NCI-H128 (cell line): ENCODE measurements at regions not wholly inside any gene's neighbourhood (a gene's known extent, or its start where the extent isn't known, plus 50 kb on each side); places are given as distances from the start of the nearest gene placed in this dataset.
A peak's percentile ranks its signal among the peaks of the same experiment; 100 is the strongest.

Source experiments
- DNase-seq: peaks from one replicate; lab custom pipeline; 2025; ENCODE audit not compliant: unreplicated experiment; lab: John Stamatoyannopoulos, UW

DNA sequence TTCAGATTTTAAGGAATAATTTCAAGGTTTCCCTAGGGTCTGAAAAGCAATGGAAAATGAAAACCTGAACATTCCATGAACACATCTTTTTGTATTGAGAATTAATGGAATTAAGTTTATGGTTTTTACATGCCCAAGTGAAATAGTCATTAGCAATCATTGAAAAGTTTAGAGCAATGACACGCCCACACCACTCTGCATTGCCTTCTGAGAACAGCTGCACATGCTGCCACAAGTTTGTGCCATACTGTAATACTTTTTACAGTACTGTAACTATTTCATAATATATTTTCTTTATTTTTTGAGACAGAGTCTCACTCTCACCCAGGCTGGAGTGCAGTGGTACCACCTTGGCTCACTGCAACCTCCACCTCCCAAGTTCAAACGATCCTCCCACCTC, 345.2 kb upstream of the PMFBP1 start:
- DNase-seq = no peak

DNA sequence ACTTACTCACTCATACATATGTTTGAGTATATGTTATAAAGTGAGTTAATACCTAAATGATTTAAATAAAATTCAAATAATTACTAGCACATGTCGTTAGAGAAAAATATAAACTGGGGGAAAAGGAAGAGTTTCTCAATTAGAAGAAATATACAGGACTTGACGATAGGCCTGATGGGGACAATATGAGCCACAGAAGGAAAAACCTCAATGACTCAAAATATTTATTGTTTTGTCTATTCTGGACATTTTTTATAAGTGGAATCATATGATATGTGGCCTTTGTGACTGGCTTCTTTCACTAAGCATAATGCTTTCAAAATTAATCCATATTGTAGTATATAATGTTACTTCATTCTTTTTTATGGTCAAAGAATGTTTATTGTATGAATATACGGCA, 339.2 kb upstream of the PMFBP1 start:
- no peak for DNase-seq

DNA sequence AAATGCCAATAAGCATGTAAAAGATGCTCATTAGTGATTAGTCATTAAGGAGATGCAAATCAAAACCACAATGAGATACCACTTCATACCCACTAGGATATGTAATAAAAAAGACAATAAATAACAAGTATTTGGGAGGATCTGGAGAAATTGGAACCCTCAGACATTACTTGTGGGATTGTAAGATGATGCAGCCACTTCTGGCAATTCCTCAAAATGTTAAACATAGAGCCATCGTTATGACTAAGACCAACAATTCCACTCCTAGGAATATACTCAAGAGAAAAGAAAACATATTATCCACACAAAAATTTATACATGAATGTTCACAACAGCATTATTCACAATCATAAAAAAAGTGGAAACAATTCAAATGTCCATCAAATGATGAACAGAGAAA, 336.2 kb upstream of the PMFBP1 start:
- DNase-seq = no peak

DNA sequence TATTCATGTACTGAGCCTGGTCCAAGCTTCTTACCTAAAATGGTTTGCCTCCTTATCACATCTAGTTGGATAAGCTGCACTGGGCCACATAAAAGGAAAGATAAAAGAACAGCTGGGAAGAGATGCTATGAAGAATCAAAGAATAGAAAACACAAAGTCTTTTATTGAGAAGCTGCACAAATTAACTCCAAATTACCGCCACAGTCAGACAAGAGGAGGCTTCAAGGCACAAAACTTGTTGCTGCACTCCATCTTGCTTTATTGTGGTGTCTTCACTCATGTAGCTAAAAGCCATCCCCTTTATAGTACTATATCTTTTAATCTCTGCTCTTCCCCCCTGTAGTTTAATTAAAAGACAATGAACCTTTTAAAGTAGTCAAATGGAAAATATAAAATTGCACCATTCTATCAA, 330.6 kb upstream of the PMFBP1 start:
- DNase-seq = no peak

DNA sequence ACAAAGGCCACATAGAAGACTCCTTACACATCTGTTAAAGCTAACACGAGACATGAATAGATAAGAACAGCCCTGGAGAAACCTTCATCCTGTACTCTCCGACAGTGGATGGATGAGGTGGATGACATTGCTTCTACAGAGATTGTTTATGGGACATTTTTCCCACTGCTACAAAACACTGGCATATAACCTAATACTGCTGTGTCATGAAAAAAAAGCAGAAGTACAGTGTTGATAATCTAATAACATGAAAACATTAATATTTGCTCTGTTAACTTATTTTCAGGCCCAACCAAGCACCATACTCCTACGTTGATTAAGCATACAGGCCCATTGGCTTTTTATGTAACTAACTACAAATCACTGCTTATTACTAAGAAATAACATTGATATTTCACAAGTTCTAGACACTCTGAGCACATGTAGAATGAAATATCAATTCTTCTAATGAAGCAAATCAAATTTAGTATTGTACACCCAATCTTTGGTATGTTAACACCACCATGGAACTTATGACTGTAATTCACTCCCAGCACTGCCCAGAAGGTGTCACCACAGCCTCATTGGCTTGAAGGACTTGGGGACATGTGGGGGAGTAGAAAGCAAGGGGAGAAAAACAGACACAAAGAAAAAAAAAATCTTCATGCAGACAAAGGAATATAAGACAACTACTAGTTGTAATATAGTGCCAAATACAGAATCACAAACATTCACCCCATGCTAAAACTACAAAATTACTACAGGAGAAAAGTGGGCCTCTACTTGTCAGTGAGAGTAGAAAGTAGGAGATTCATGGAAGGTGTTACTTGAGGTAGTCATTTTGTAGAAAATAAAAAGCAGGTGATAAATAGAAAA, 330.0 kb upstream of the PMFBP1 start:
- DNase-seq = peak; percentile 62

- DNase-seq = no peak
These were observed 328.6 kb upstream of the PMFBP1 start for GRCh38 chr16:72500545-72500944.

GRCh38 chr16:72493716-72494415, 321.9 kb upstream of the PMFBP1 start:
- DNase-seq = no peak

GRCh38 chr16:72487283-72487682, 315.3 kb upstream of the PMFBP1 start:
- no peak for DNase-seq

DNA sequence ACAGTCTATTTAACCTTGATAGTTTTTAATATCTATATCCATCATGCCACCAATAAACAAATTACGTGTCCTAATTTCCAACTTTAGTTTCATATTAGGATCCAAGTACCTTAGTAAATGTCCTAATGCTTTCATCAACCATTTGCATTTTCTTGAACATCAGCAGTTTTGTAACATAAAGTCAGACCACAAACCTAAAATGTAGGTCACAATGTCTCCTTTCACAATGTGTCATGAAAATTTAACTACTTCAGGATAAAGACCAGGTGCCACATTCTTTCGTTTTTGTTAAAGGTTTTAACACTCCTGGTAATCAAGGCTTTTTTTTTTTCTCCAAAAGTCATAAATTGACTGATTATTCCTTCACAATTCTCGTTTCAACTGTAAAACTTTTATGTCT, 310.7 kb upstream of the PMFBP1 start:
- DNase-seq = no peak

GRCh38 chr16:72481419-72481818, 309.5 kb upstream of the PMFBP1 start:
- no peak for DNase-seq

DNA sequence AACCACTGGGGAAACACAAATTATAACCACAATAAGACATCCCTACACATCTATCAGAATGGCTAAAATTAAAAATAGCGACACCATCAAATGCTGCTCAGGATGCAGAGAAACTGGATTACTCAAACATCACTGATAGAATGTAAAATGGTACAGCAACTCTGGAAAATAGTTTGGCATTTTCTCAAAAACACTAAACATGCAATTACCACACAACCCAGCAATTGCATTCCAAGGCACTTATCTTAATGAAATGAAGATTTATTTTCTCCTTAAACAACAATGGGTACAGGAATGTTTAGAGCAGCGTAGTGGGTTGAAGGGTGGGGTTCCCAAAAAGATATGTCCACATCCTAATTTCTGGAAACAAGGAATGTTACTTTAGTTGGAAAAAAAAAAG, 309.0 kb upstream of the PMFBP1 start:
- DNase-seq = no peak

- no peak for DNase-seq
These were observed 303.7 kb upstream of the PMFBP1 start for GRCh38 chr16:72475688-72476087.

DNA sequence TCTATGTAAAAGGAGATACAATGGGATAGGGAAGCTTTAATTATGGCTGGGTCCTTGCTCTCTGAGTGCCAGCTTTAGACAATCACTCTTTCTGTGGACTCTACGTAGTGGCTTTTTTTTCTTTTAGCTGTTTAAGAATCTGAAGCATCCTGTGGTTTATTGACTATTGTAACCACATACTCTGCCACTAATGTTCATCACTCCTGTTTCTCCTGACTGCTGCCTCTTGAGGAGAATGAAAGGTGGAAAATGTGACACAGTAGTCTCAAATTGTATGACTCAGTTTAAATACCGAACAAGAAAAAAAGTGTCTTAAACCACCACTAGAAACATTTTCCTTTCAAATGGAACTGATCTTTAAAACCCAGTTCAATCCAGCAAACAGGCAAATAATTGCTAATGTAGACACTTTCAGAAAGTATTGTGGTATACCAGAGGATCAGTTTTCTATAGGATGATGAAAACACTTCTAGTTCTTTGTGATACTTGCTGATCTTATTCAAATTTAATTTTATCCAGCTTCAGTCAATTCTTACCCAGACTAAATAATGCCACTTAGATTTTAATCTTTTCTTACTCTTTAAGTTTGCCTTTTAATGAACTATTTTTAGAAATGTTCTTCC, 302.7 kb upstream of the PMFBP1 start:
- DNase-seq = no peak

DNA sequence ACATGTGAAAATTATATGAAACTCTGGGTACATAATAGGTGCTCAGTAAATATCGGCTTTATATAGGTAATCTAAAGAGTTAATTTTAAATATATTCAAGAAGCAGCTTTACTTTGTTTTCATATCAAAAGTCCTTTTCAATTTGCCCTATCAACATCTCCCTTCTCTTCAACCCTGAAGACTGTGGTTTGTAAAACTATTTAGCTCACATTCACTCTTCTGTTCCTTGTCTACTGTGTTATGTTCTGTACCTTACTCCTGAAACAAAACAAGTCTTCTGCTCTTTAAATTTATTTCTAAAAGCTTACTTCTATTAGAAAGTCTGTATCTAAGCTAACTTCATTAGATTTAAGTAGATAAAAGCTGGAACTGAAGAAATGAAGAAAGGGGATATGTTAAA, 301.7 kb upstream of the PMFBP1 start:
- DNase-seq = no peak

DNA sequence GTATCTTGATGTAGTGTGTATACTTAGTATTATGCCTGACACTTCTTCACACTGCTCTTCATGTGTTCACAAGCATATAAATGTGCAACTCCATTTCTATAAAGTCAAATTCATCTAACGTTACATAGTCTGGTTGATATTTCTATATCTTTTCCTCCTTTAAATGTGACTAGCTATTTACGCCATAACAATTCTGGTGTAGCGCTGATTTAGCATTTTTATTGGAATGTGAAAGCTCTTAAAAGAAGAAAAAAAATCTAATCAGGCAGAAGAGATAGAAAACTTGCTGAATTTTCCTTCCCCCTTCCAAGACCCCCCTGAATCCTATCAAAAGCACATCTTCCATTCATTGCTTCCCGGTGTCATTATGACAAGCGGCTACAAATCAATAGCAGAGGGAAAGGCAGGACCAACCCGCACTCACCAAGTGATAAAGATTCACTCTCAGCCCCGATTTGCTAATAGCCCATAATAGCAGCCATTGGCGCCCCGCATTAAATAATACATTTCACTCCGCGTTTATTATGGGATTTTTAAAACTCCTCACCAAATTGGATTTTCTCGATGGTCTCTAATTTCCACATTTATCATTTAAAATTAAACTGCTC, 299.5 kb upstream of the PMFBP1 start:
- DNase-seq = no peak

- no peak for DNase-seq
These were observed 298.6 kb upstream of the PMFBP1 start for GRCh38 chr16:72470541-72470940.

DNA sequence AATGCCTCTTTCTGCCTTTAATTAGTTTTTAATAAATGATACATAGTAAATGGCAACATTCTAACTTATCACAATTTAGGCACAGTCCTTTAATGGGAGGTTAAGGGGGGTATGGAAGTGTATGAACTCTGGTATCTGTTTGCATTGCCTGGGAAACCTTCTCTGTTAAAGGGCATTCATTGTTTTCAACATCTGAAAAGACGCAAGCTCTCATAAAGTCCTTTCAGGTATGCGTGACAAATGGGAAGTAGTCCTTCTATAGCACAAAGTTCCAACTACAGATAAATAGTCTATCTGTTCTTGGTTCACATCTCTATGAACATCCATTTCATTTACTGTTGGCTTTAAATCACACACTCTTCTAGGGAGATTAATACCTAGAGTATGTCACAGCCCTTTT, 298.0 kb upstream of the PMFBP1 start:
- DNase-seq = no peak

DNA sequence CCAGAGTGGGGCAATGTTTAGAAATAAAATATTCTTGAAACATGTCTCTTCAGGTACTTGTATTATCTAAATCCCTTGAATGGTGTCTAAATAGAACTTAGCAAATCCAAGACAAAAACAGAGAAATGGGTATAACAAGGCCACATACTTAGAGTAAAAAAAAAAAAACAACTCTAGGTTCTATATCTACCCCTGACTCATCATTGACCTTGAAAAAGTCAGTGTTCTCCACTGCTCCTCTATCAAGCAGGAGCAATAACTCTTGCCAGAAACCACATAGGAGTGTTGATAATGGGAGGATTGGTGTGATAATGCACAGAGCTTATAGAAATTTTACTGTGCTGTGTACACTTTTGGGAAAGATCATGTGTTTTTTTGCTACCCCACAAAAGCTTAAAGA, 296.6 kb upstream of the PMFBP1 start:
- no peak for DNase-seq

DNA sequence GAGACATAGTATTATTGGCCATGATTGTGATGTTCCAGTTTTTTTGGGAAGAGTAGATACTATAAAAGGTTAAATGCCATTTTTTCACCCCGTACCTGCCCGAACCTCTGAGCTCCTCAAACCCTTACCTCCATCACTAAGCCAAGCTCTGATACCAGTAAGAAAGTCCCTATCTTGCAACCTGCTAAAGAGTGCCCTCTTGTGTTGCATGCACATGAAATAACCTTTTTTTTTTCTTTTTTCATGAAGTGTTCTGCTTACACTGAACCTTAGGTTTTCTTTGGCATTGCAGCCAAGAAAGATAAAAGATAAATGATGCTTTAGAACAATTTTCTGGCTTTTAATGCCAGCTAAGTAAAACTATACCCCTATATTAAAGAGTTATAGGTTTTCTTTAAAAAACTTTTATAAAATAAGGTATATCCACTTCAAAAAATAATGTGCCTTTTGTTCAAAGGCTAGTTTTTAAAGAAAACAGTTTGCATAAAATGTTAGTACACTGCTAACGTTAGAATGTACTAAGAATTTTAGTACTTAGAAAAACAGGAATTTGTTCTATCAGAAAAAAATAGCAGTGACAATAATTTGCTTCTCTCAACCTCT, 295.3 kb upstream of the PMFBP1 start:
- peak; percentile 11 for DNase-seq

GRCh38 chr16:72464597-72465368, 292.8 kb upstream of the PMFBP1 start:
- DNase-seq = no peak

GRCh38 chr16:72464052-72464451, 292.1 kb upstream of the PMFBP1 start:
- no peak for DNase-seq
